Thymus (tissue), 11 donors: ENCODE measurements at regions not wholly inside any gene's neighbourhood (a gene's known extent, or its start where the extent isn't known, plus 50 kb on each side); places are given as distances from the start of the nearest gene placed in this dataset.
"Not testable (repeated sequence)": the region's sequence is repeated elsewhere in the genome, so short reads cannot be mapped to it uniquely, and the experiment has no call there.

Source experiments
- DNase-seq, 9 donors: peaks; one replicate each; pipeline ENCODE4 v3.0.0-alpha.2; 2013; ENCODE audit warnings: low spot score in 9 of 9, low read depth in 6 of 9, missing footprints in 1 of 9
- H3K27ac ChIP-seq, 2 donors: one replicate each; pipeline ENCODE4 v1.5.1; 2013; ENCODE audit warnings: control low read depth in 1 of 2, low read depth in 1 of 2, low read length in 1 of 2, mild to moderate bottlenecking in 1 of 2, moderate library complexity in 1 of 2
- H3K27me3 ChIP-seq, 2 donors: one replicate each; pipeline ENCODE4 v1.5.1; 2013; ENCODE audit warnings: low read length in 1 of 2; ENCODE audit not compliant: control insufficient read depth in 2 of 2, insufficient read depth in 1 of 2
- H3K36me3 ChIP-seq, 2 donors: one replicate each; pipeline ENCODE4 v1.5.1; 2013; ENCODE audit warnings: low read length in 1 of 2, mild to moderate bottlenecking in 1 of 2, moderate library complexity in 1 of 2; ENCODE audit not compliant: control insufficient read depth in 2 of 2, insufficient read depth in 2 of 2
- H3K4me1 ChIP-seq, 2 donors: one replicate each; pipeline ENCODE4 v1.5.1; 2013; ENCODE audit warnings: low read length in 2 of 2; ENCODE audit not compliant: control insufficient read depth in 2 of 2, insufficient read depth in 2 of 2
- H3K4me3 ChIP-seq, 2 donors: one replicate each; pipeline ENCODE4 v1.5.1; 2013; ENCODE audit warnings: low read length in 2 of 2, control low read depth in 1 of 2, mild to moderate bottlenecking in 1 of 2
- H3K9me3 ChIP-seq, 2 donors: one replicate each; pipeline ENCODE4 v1.5.1; 2013; ENCODE audit warnings: low read length in 1 of 2, mild to moderate bottlenecking in 1 of 2; ENCODE audit not compliant: control insufficient read depth in 2 of 2, insufficient read depth in 1 of 2
- WGBS: extraction: QIAGEN DNeasy Blood & Tissue Kit; methylation state at CpG from one replicate; pipeline ENCODE4 v1.1.7; 2013; 5-methylcytosine and 5-hydroxymethylcytosine counted together
- donor health status: healthy.

- no peak overlapping the region for H3K4me3 ChIP-seq
- peak in 2 of 9 donors; percentile 3 to 15 for DNase-seq
- H3K27me3 ChIP-seq = no peaks in the 10 kb centered on the region
- H3K4me1 ChIP-seq = no peaks in the 10 kb centered on the region
- H3K9me3 ChIP-seq = no peaks in the 10 kb centered on the region
- WGBS = 100% methylated on average over 1 of the region's 1 CpG
- H3K27ac ChIP-seq = no peak overlapping the region
- H3K36me3 ChIP-seq = no peaks in the 10 kb centered on the region
These were observed 280.9 kb upstream of the PRKX start for GRCh38 chrX:3994315-3994714.

GRCh38 chrX:3990569-3990968, 277.1 kb upstream of the PRKX start:
- H3K4me1 ChIP-seq = no peaks in the 10 kb centered on the region
- H3K9me3 ChIP-seq = no peaks in the 10 kb centered on the region
- H3K4me3 ChIP-seq = no peak overlapping the region
- H3K36me3 ChIP-seq = no peaks in the 10 kb centered on the region
- DNase-seq = no peak
- H3K27ac ChIP-seq = no peak overlapping the region
- 81% methylated on average over 1 of the region's 1 CpG for WGBS
- no peaks in the 10 kb centered on the region for H3K27me3 ChIP-seq

GRCh38 chrX:3972104-3972858, 258.8 kb upstream of the PRKX start:
- H3K9me3 ChIP-seq, H3K36me3 ChIP-seq, H3K4me3 ChIP-seq, H3K27ac ChIP-seq, H3K4me1 ChIP-seq, H3K27me3 ChIP-seq, DNase-seq: not testable (repeated sequence)
- WGBS = 89% methylated on average over 8 of the region's 8 CpGs

- 95% methylated on average over 4 of the region's 4 CpGs for WGBS
- H3K36me3 ChIP-seq = no peaks in the 10 kb centered on the region
- H3K4me3 ChIP-seq = no peak overlapping the region
- H3K4me1 ChIP-seq = no peaks in the 10 kb centered on the region
- no peaks in the 10 kb centered on the region for H3K9me3 ChIP-seq
- H3K27me3 ChIP-seq = no peaks in the 10 kb centered on the region
- DNase-seq = no peak
- no peak overlapping the region for H3K27ac ChIP-seq
These were observed 255.3 kb upstream of the PRKX start for GRCh38 chrX:3968749-3969148.

GRCh38 chrX:3963980-3964379, 250.5 kb upstream of the PRKX start:
- peaks cover 0 to 3% of the 10 kb centered on the region in 2 donors for H3K27me3 ChIP-seq
- no peaks in the 10 kb centered on the region for H3K9me3 ChIP-seq
- 83% methylated on average over 6 of the region's 6 CpGs for WGBS
- no peak overlapping the region for H3K4me3 ChIP-seq
- no peak for DNase-seq
- H3K4me1 ChIP-seq = no peaks in the 10 kb centered on the region
- no peaks in the 10 kb centered on the region for H3K36me3 ChIP-seq
- no peak overlapping the region for H3K27ac ChIP-seq

GRCh38 chrX:3962511-3963311, 249.3 kb upstream of the PRKX start:
- Histone ChIP-seq H3K4me1 (no peaks in the 10 kb centered on the region), H3K9me3 (no peaks in the 10 kb centered on the region), H3K4me3 (no peak overlapping the region), H3K27me3 (peaks cover 0 to 3% of the 10 kb centered on the region in 2 donors), H3K36me3 (no peaks in the 10 kb centered on the region), H3K27ac (no peak overlapping the region)
- 8% methylated on average over 13 of the region's 13 CpGs for WGBS
- DNase-seq = peak in 2 of 9 donors; percentile 19 to 40

- no peaks in the 10 kb centered on the region for H3K4me1 ChIP-seq
- no peak overlapping the region for H3K27ac ChIP-seq
- H3K36me3 ChIP-seq = no peaks in the 10 kb centered on the region
- no peak overlapping the region for H3K4me3 ChIP-seq
- DNase-seq = no peak
- no peaks in the 10 kb centered on the region for H3K9me3 ChIP-seq
- H3K27me3 ChIP-seq = peaks cover 0 to 3% of the 10 kb centered on the region in 2 donors
These were observed 247.5 kb upstream of the PRKX start for GRCh38 chrX:3960952-3961351.

GRCh38 chrX:3951859-3952258, 238.4 kb upstream of the PRKX start:
- H3K4me1 ChIP-seq = no peaks in the 10 kb centered on the region
- no peaks in the 10 kb centered on the region for H3K27me3 ChIP-seq
- no peak overlapping the region for H3K4me3 ChIP-seq
- WGBS = 88% methylated on average over 2 of the region's 2 CpGs
- no peak overlapping the region for H3K27ac ChIP-seq
- H3K36me3 ChIP-seq = no peaks in the 10 kb centered on the region
- no peaks in the 10 kb centered on the region for H3K9me3 ChIP-seq
- DNase-seq = no peak

GRCh38 chrX:3950373-3950772, 236.9 kb upstream of the PRKX start:
- no peak overlapping the region for H3K27ac ChIP-seq
- H3K36me3 ChIP-seq = no peaks in the 10 kb centered on the region
- H3K4me1 ChIP-seq = no peaks in the 10 kb centered on the region
- no peaks in the 10 kb centered on the region for H3K27me3 ChIP-seq
- no peaks in the 10 kb centered on the region for H3K9me3 ChIP-seq
- DNase-seq = peak in 1 of 9 donors; percentile 3
- WGBS = 90% methylated on average over 3 of the region's 3 CpGs
- H3K4me3 ChIP-seq = no peak overlapping the region
